HCT116 (cell line): ENCODE measurements at regions not wholly inside any gene's neighbourhood (a gene's known extent, or its start where the extent isn't known, plus 50 kb on each side); places are given as distances from the start of the nearest gene placed in this dataset.
A peak's percentile ranks its signal among the peaks of the same experiment; 100 is the strongest.
"Not testable (repeated sequence)": the region's sequence is repeated elsewhere in the genome, so short reads cannot be mapped to it uniquely, and the experiment has no call there.

Experiments
- ATAC-seq: fragments of 200-7000 bp; cut with Tn5 transposase; 2 replicates; pipeline ENCODE4 v1.9.1; 2020; ENCODE audit warnings: mild to moderate bottlenecking, moderate library complexity
- BruUV-seq: library from RNA; stranded (reverse); fragments of 400-500 nt; replicated peaks from 2 replicates; lab custom pipeline; 2021; lab: Mats Ljungman, UMichigan
- CTCF ChIA-PET: fragments of 300-600 bp; sonication (Branson Sonifier 250); formaldehyde crosslinking; loops from one replicate; lab custom pipeline; 2021; ENCODE audit warnings: antibody characterized with exemption; lab: Charles Lee
- POLR2A ChIA-PET: fragments of 300-600, 350-600 bp; sonication (Branson Sonifier 250); formaldehyde crosslinking; loops from one replicate; lab custom pipeline; 2021; ENCODE audit warnings: antibody characterized with exemption; lab: Charles Lee
- RAD21 ChIA-PET, 2 experiments: fragments of 300-600 bp; sonication (Branson Sonifier 250); formaldehyde crosslinking; loops; one replicate each; lab custom pipeline; 2023; ENCODE audit warnings: low total read pairs in 2 of 2; ENCODE audit not compliant: uncharacterized antibody in 2 of 2, unreplicated experiment in 2 of 2, low non-redundant PET in 1 of 2; lab: Charles Lee
- DNase-seq: peaks from one replicate; pipeline ENCODE4 v3.0.0-alpha.2; 2010; ENCODE audit warnings: low read depth, low spot score
- H2AFZ ChIP-seq: fragments of 200-600 bp; shearing (Covaris generic), sonication (generic); 2 replicates; pipeline ENCODE4 v1.6.1; 2017; ENCODE audit warnings: low read depth, mixed run types, mixed read lengths, antibody characterized with exemption, low read length; ENCODE audit not compliant: poor library complexity, severe bottlenecking
- H3K27ac ChIP-seq: 2 replicates; pipeline ENCODE4 v1.5.1; 2012; ENCODE audit warnings: low read depth, low read length
- H3K27me3 ChIP-seq: fragments of 200-600 bp; sonication (generic); 2 replicates; pipeline ENCODE4 v1.6.1; 2016; ENCODE audit warnings: mixed run types, low read length, mixed read lengths; ENCODE audit not compliant: insufficient read depth
- H3K36me3 ChIP-seq, 2 experiments: fragments of 200-500 bp in 1 of 2; fragments of 200-600 bp in 1 of 2; sonication (Bioruptor generic) in 1 of 2; sonication (generic) in 1 of 2; 2 replicates each; pipeline versions ENCODE4 v1.5.1 to v1.6.1; 2014 to 2016; ENCODE audit warnings: low read length in 2 of 2, inconsistent platforms in 1 of 2, mixed read lengths in 1 of 2, mixed run types in 1 of 2; ENCODE audit not compliant: insufficient read depth in 2 of 2, control insufficient read depth in 1 of 2
- H3K4me1 ChIP-seq, 2 experiments: fragments of 200-600 bp in 1 of 2; sonication (generic) in 1 of 2; 2 replicates each; pipeline versions ENCODE4 v1.5.1 to v1.6.1; 2012 to 2017; ENCODE audit warnings: low read length in 2 of 2, inconsistent platforms in 1 of 2, mild to moderate bottlenecking in 1 of 2, mixed read lengths in 1 of 2, mixed run types in 1 of 2, moderate library complexity in 1 of 2; ENCODE audit not compliant: insufficient read depth in 2 of 2, control insufficient read depth in 1 of 2
- H3K4me2 ChIP-seq: fragments of 200-600 bp; sonication (generic); 2 replicates; pipeline ENCODE4 v1.6.1; 2017; ENCODE audit warnings: mixed run types, low read length, mixed read lengths
- H3K4me3 ChIP-seq, 2 experiments: fragments of 200-600 bp in 1 of 2; sonication (generic) in 1 of 2; replicated peaks in 1 of 2; 2 replicates each; pipeline ENCODE4 v1.5.1; 2011 to 2016; ENCODE audit warnings: low read length in 2 of 2, control low read depth in 1 of 2, low read depth in 1 of 2, mild to moderate bottlenecking in 1 of 2, mixed read lengths in 1 of 2, mixed run types in 1 of 2
- H3K79me2 ChIP-seq: fragments of 200-600 bp; sonication (generic); 2 replicates; pipeline ENCODE4 v1.6.1; 2017; ENCODE audit warnings: mild to moderate bottlenecking, mixed run types, low read length, moderate library complexity, mixed read lengths; ENCODE audit not compliant: insufficient read depth
- H3K9ac ChIP-seq: fragments of 200-600 bp; sonication (generic); 2 replicates; pipeline ENCODE4 v1.6.1; 2016; ENCODE audit warnings: low read length, mixed read lengths
- H3K9me2 ChIP-seq: fragments of 200-600 bp; sonication (generic), shearing (Covaris generic); 2 replicates; pipeline ENCODE4 v1.6.1; 2017; ENCODE audit warnings: mixed run types, mild to moderate bottlenecking, moderate library complexity; ENCODE audit not compliant: insufficient read depth
- H3K9me3 ChIP-seq, 2 experiments: fragments of 200-500 bp in 1 of 2; fragments of 200-600 bp in 1 of 2; sonication (Bioruptor generic) in 1 of 2; sonication (generic) in 1 of 2; 2 replicates each; pipeline ENCODE4 v1.6.1; 2014 to 2017; ENCODE audit warnings: low read length in 2 of 2, mixed read lengths in 2 of 2, inconsistent platforms in 1 of 2, low read depth in 1 of 2, mild to moderate bottlenecking in 1 of 2, mixed run types in 1 of 2, moderate library complexity in 1 of 2; ENCODE audit not compliant: control insufficient read depth in 1 of 2, insufficient read depth in 1 of 2
- H4K20me1 ChIP-seq: fragments of 200-600 bp; sonication (generic), shearing (Covaris generic); 2 replicates; pipeline ENCODE4 v1.6.1; 2017; ENCODE audit warnings: mixed run types, mild to moderate bottlenecking, moderate library complexity; ENCODE audit not compliant: insufficient read depth
- RAD21 ChIP-seq: IDR thresholded peaks from 2 replicates; pipeline ENCODE4 v1.6.1; 2012; ENCODE audit warnings: low read depth, mild to moderate bottlenecking
- intact Hi-C: fragments of 100-400 bp; cut with micrococcal nuclease; formaldehyde crosslinking; loops from 2 replicates; pipeline ENCODE4 v1.10.0; 2022
- TF ChIP-seq, protein P1 (sequence below), 3 experiments: fragments of 200-600 bp in 1 of 3; sonication (generic) in 1 of 3; IDR thresholded peaks in 2 of 3; conservative IDR thresholded peaks in 1 of 3; 2 replicates each; pipeline ENCODE4 v1.5.1; 2012 to 2017; ENCODE audit warnings: low read depth in 2 of 3, low read length in 2 of 3, antibody characterized with exemption in 1 of 3, borderline replicate concordance in 1 of 3, control low read depth in 1 of 3, mild to moderate bottlenecking in 1 of 3, mixed read lengths in 1 of 3, mixed run types in 1 of 3, moderate library complexity in 1 of 3; ENCODE audit not compliant: insufficient read depth in 1 of 3

- H3K27ac ChIP-seq = no peak overlapping the region
- no peak overlapping the region for H2AFZ ChIP-seq
- ChIA-PET POLR2A (no interaction called here), RAD21 (no interaction called here), CTCF (no interaction called here)
- DNase-seq (peak; percentile 26), ATAC-seq (peak; percentile 81)
- no peak overlapping the region for H3K4me3 ChIP-seq
- BruUV-seq = no TSS peak
- H3K36me3 ChIP-seq = no peaks in the 10 kb centered on the region
- H3K9me2 ChIP-seq = no peaks in the 10 kb centered on the region
- H3K4me2 ChIP-seq = no peak overlapping the region
- H3K4me1 ChIP-seq = no peaks in the 10 kb centered on the region
- no peaks in the 10 kb centered on the region for H3K27me3 ChIP-seq
- H3K9me3 ChIP-seq = no peaks in the 10 kb centered on the region
- TF ChIP-seq RAD21 = no peak
- TF ChIP-seq, protein P1, sequence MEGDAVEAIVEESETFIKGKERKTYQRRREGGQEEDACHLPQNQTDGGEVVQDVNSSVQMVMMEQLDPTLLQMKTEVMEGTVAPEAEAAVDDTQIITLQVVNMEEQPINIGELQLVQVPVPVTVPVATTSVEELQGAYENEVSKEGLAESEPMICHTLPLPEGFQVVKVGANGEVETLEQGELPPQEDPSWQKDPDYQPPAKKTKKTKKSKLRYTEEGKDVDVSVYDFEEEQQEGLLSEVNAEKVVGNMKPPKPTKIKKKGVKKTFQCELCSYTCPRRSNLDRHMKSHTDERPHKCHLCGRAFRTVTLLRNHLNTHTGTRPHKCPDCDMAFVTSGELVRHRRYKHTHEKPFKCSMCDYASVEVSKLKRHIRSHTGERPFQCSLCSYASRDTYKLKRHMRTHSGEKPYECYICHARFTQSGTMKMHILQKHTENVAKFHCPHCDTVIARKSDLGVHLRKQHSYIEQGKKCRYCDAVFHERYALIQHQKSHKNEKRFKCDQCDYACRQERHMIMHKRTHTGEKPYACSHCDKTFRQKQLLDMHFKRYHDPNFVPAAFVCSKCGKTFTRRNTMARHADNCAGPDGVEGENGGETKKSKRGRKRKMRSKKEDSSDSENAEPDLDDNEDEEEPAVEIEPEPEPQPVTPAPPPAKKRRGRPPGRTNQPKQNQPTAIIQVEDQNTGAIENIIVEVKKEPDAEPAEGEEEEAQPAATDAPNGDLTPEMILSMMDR (IDR thresholded peaks at IDR 0.05 in 2 of 3, conservative IDR thresholded peaks at IDR 0.05 in 1 of 3; ENCODE audit: borderline replicate concordance in 1 of 3, insufficient read depth in 1 of 3, low read depth in 2 of 3, low read length in 2 of 3) = peak in 2 of 3 experiments; percentile 20 to 38; a peak in 2 of 6 replicates
- intact Hi-C loops = no loop called here
- no peaks in the 10 kb centered on the region for H4K20me1 ChIP-seq
- H3K9ac ChIP-seq = no peak overlapping the region
- H3K79me2 ChIP-seq = no peaks in the 10 kb centered on the region
These were observed 115.4 kb upstream of the ESX1 start for GRCh38 chrX:104370089-104370488.

- H3K9me2 ChIP-seq = not testable (repeated sequence)
These were observed 106.0 kb upstream of the ESX1 start for GRCh38 chrX:104360774-104361173.

More at GRCh38 chrX:104360774-104361173, 106.0 kb upstream of the ESX1 start:
- H3K4me1 ChIP-seq, CTCF ChIA-PET, intact Hi-C loops, H3K4me2 ChIP-seq, H3K79me2 ChIP-seq, H3K9ac ChIP-seq, RAD21 ChIA-PET, BruUV-seq, DNase-seq, H3K27ac ChIP-seq, H4K20me1 ChIP-seq, H3K4me3 ChIP-seq, ATAC-seq, H3K27me3 ChIP-seq, POLR2A ChIA-PET, H3K9me3 ChIP-seq, H3K36me3 ChIP-seq, H2AFZ ChIP-seq: not testable (repeated sequence)
